ENCODE measurements at regions not wholly inside any gene's neighbourhood (a gene's known extent, or its start where the extent isn't known, plus 50 kb on each side); places are given as distances from the start of the nearest gene placed in this dataset.

GRCh38 chr17:79452706-79453105, 158.1 kb downstream of the RBFOX3 start:
- Histone ChIP-seq H3K36me3 (ENCODE audit: control insufficient read depth, insufficient read depth, low read length) (no peaks in the 10 kb centered on the region), H3K9me3 (replicated peaks; ENCODE audit: control insufficient read depth, low read depth, low read length) (no peaks in the 10 kb centered on the region), H3K4me3 (ENCODE audit: low read length) (no peak overlapping the region), H3K27me3 (ENCODE audit: control insufficient read depth, insufficient read depth, low read length) (peaks cover 9% of the 10 kb centered on the region), H3K4me1 (ENCODE audit: control insufficient read depth, insufficient read depth, low read length) (no peaks in the 10 kb centered on the region), H3K27ac (ENCODE audit: low read length) (no peak overlapping the region)
- DNase-seq = no peak
- 75% methylated on average over 7 of the region's 11 CpGs for WGBS (ENCODE audit: insufficient coverage)

DNA sequence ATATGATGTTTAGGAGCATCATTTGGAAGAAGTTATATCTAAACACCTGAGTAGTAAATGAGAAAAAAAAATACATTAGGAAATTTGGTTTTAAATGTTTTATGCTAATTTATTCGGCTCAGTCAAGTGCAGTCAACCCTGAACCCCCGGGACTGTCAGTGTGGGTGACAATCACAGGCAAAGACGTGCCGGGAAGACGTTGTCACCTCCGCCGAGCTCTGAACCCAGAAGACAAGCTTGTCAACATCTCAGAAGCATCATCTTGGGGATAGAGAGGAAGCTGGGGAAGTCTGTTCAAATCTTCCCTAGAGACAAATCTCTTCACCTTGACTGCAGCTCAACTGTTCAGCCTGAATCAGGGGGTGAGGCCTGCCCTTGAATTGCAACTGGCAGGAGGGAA, 159.7 kb downstream of the RBFOX3 start:
- Histone ChIP-seq H3K36me3 (ENCODE audit: control insufficient read depth, insufficient read depth, low read length) (no peaks in the 10 kb centered on the region), H3K27ac (ENCODE audit: low read length) (no peak overlapping the region), H3K27me3 (ENCODE audit: control insufficient read depth, insufficient read depth, low read length) (peaks cover 12% of the 10 kb centered on the region), H3K4me1 (ENCODE audit: control insufficient read depth, insufficient read depth, low read length) (no peaks in the 10 kb centered on the region), H3K4me3 (ENCODE audit: low read length) (no peak overlapping the region), H3K9me3 (replicated peaks; ENCODE audit: control insufficient read depth, low read depth, low read length) (no peaks in the 10 kb centered on the region)
- no peak for DNase-seq
- 73% methylated on average over 5 of the region's 7 CpGs for WGBS (ENCODE audit: insufficient coverage)

DNA sequence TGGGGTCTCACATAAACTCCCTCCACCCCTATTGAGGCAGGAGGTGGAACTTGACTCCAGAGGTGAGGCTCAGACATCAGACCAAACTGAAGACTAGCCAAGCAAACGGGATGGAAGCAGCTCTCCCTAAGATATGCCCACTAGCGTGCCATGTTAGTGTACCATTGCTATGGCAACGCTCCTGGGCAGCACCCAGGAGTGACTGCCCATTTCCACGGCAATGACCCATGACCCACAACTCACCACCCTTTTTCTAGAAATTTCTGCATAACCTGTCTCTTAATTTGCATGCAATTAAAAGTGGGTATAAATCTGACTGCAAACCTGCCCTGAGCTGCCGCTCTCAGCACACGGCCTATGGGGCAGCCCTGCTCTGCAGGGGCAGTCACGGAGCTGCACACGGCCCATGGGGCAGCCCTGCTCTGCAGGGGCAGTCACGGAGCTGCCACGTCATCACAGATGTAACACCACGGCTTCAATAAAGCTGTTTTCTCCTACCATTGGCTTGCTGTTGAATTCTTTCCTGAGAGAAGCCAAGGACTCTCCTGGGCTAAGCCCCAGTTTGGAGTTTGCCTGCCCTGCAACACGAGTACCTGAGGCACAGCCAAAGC, 164.3 kb downstream of the RBFOX3 start:
- no peak overlapping the region for H3K4me3 ChIP-seq (ENCODE audit: low read length)
- no peak overlapping the region for H3K27ac ChIP-seq (ENCODE audit: low read length)
- DNase-seq = no peak
- H3K4me1 ChIP-seq (ENCODE audit: control insufficient read depth, insufficient read depth, low read length) = peaks cover 12% of the 10 kb centered on the region
- H3K9me3 ChIP-seq (replicated peaks; ENCODE audit: control insufficient read depth, low read depth, low read length) = no peaks in the 10 kb centered on the region
- 65% methylated on average over 10 of the region's 12 CpGs for WGBS (ENCODE audit: insufficient coverage)
- H3K27me3 ChIP-seq (ENCODE audit: control insufficient read depth, insufficient read depth, low read length) = peaks cover 10% of the 10 kb centered on the region
- no peaks in the 10 kb centered on the region for H3K36me3 ChIP-seq (ENCODE audit: control insufficient read depth, insufficient read depth, low read length)

- WGBS (ENCODE audit: insufficient coverage) = 56% methylated on average over 4 of the region's 4 CpGs
- Histone ChIP-seq H3K4me3 (ENCODE audit: low read length) (no peak overlapping the region), H3K4me1 (ENCODE audit: control insufficient read depth, insufficient read depth, low read length) (peaks cover 21% of the 10 kb centered on the region), H3K27ac (ENCODE audit: low read length) (no peak overlapping the region), H3K27me3 (ENCODE audit: control insufficient read depth, insufficient read depth, low read length) (peaks cover 10% of the 10 kb centered on the region), H3K9me3 (replicated peaks; ENCODE audit: control insufficient read depth, low read depth, low read length) (no peaks in the 10 kb centered on the region), H3K36me3 (ENCODE audit: control insufficient read depth, insufficient read depth, low read length) (no peaks in the 10 kb centered on the region)
- DNase-seq = peak; percentile 17
Observed at GRCh38 chr17:79444198-79444597, 166.7 kb downstream of the RBFOX3 start.

GRCh38 chr17:79443026-79443425, 167.8 kb downstream of the RBFOX3 start:
- no peak overlapping the region for H3K27ac ChIP-seq (ENCODE audit: low read length)
- H3K9me3 ChIP-seq (replicated peaks; ENCODE audit: control insufficient read depth, low read depth, low read length) = no peaks in the 10 kb centered on the region
- WGBS (ENCODE audit: insufficient coverage) = 79% methylated on average over 9 of the region's 10 CpGs
- H3K4me3 ChIP-seq (ENCODE audit: low read length) = no peak overlapping the region
- DNase-seq = no peak
- H3K27me3 ChIP-seq (ENCODE audit: control insufficient read depth, insufficient read depth, low read length) = peaks cover 18% of the 10 kb centered on the region
- no peaks in the 10 kb centered on the region for H3K36me3 ChIP-seq (ENCODE audit: control insufficient read depth, insufficient read depth, low read length)
- peaks cover 25% of the 10 kb centered on the region for H3K4me1 ChIP-seq (ENCODE audit: control insufficient read depth, insufficient read depth, low read length)

DNA sequence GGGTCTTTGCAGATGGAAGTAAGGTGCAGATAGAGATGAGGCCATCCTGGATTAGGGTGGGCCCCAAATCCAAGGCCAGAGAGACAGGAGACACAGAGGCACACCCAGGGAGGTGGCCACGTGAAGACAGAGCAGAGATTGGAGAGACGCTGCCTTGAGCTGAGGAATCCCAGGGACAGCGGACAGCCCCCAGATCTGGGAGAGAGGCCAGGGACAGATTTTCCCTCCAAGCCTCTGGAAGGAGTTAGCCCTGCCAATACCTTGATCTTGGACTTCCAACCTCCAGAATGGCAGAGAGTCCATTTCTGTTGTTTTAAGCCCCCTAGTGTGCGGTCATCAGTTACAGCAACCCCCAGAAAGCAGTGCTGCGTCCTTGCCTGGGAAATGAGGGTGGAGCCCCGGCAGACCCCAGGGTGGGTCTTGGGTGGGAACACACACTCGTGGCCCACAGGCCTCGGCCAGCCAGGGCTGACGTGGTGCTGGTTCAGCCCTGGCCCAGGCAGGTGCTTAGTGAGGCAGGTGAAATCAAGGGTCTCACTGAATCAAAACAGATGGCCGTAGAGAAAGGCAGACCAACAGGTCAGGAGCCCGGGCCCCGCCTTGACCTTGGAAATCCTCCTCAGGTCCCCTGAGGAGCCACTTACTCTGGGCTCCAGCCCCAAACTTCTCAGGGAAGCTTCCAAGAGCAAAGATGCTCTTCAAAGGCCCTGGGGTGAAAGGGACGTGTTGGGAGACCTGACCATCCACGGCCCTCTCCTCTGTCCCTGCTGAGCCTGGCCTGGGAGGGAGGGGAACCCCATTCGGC, 169.3 kb downstream of the RBFOX3 start:
- Histone ChIP-seq H3K27me3 (ENCODE audit: control insufficient read depth, insufficient read depth, low read length) (peaks cover 15% of the 10 kb centered on the region), H3K27ac (ENCODE audit: low read length) (no peak overlapping the region), H3K4me3 (ENCODE audit: low read length) (no peak overlapping the region), H3K9me3 (replicated peaks; ENCODE audit: control insufficient read depth, low read depth, low read length) (no peaks in the 10 kb centered on the region), H3K36me3 (ENCODE audit: control insufficient read depth, insufficient read depth, low read length) (no peaks in the 10 kb centered on the region), H3K4me1 (ENCODE audit: control insufficient read depth, insufficient read depth, low read length) (peaks cover 30% of the 10 kb centered on the region)
- 40% methylated on average over 15 of the region's 15 CpGs for WGBS (ENCODE audit: insufficient coverage)
- DNase-seq = peak; percentile 66

DNA sequence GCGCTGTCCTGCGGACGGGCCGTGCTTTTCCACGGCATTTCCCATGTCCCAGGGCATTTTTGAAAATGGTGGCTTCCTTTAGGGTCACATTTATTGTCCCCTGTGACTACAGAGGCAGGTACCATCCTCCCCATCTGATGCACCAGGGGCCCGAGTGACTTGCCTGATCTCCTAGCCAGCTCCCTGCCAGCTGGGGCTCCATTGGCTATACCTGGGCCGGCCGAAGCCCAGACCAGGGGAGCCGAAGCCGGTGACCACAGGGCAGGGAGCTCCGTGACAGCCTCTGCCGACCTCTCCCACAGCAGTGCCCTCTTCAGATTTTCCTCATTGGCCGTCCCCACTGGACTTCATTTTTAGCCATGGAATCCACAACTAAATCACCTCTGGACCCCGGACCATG, 170.6 kb downstream of the RBFOX3 start:
- H3K4me1 ChIP-seq (ENCODE audit: control insufficient read depth, insufficient read depth, low read length) = peaks cover 37% of the 10 kb centered on the region
- no peak overlapping the region for H3K27ac ChIP-seq (ENCODE audit: low read length)
- H3K36me3 ChIP-seq (ENCODE audit: control insufficient read depth, insufficient read depth, low read length) = no peaks in the 10 kb centered on the region
- H3K4me3 ChIP-seq (ENCODE audit: low read length) = no peak overlapping the region
- no peaks in the 10 kb centered on the region for H3K9me3 ChIP-seq (replicated peaks; ENCODE audit: control insufficient read depth, low read depth, low read length)
- H3K27me3 ChIP-seq (ENCODE audit: control insufficient read depth, insufficient read depth, low read length) = peaks cover 17% of the 10 kb centered on the region
- WGBS (ENCODE audit: insufficient coverage) = 84% methylated on average over 14 of the region's 14 CpGs
- no peak for DNase-seq

DNA sequence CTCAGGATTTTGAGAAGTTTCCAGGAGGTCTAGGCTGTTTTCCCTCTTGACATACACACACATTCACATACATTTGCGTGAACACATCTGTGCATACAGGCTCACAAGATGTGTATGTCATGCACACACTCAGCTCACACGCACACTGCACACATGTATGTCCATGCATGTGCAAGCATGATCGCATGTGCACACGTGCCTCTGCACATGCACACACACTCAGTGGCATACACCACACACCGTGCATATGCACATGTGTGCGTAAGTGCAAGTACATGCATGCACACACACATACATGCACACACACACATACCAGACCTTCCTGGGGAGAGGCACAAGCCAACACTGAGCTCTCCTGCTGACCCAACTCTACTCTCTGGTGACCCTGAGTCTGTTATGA, 171.4 kb downstream of the RBFOX3 start:
- H3K27ac ChIP-seq (ENCODE audit: low read length) = no peak overlapping the region
- H3K36me3 ChIP-seq (ENCODE audit: control insufficient read depth, insufficient read depth, low read length) = no peaks in the 10 kb centered on the region
- peaks cover 37% of the 10 kb centered on the region for H3K4me1 ChIP-seq (ENCODE audit: control insufficient read depth, insufficient read depth, low read length)
- 77% methylated on average over 4 of the region's 6 CpGs for WGBS (ENCODE audit: insufficient coverage)
- no peak overlapping the region for H3K4me3 ChIP-seq (ENCODE audit: low read length)
- H3K27me3 ChIP-seq (ENCODE audit: control insufficient read depth, insufficient read depth, low read length) = peaks cover 19% of the 10 kb centered on the region
- DNase-seq = no peak
- H3K9me3 ChIP-seq (replicated peaks; ENCODE audit: control insufficient read depth, low read depth, low read length) = no peaks in the 10 kb centered on the region

DNA sequence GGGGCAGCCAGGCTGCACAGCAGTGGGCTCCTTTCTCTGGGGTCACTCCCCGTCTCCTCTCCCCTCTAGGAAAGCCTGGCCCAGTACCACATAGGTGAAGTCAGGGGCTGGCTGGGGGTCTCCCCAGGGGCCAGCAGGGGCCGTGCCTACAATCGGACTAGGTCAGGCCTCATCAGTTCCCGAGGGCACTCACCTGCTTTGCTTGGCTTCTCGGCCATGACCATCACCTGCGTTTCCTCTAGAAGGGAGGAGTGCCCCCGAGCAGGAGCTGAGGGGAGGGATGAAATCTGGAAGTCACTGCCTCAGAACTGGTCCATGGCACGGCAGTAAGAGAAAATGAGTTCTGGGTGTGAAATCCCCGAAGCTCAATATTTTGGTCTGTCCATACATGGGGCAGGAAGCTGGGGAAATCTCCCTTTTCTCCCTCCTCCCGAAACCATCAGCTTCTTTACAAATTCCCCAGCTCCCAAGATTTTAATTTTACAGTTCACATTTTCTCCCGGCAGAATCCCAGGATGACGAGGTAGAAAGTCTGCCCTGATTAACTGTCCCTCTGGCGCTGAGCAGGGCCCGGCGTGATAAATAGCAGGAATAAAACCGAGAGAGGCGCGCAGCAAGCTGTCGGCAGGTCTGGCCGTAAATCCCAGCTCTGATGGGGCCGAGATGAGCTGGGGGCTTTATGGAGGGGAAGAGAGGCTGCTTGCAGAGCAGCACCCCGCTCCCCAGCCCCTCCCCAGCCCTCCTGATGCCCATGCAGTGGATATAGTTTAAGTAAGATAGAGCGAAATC, 172.1 kb downstream of the RBFOX3 start:
- H3K4me1 ChIP-seq (ENCODE audit: control insufficient read depth, insufficient read depth, low read length) = peaks cover 30% of the 10 kb centered on the region
- H3K9me3 ChIP-seq (replicated peaks; ENCODE audit: control insufficient read depth, low read depth, low read length) = no peaks in the 10 kb centered on the region
- H3K27ac ChIP-seq (ENCODE audit: low read length) = no peak overlapping the region
- H3K27me3 ChIP-seq (ENCODE audit: control insufficient read depth, insufficient read depth, low read length) = peaks cover 21% of the 10 kb centered on the region
- WGBS (ENCODE audit: insufficient coverage) = 31% methylated on average over 11 of the region's 23 CpGs
- no peaks in the 10 kb centered on the region for H3K36me3 ChIP-seq (ENCODE audit: control insufficient read depth, insufficient read depth, low read length)
- H3K4me3 ChIP-seq (ENCODE audit: low read length) = no peak overlapping the region
- DNase-seq = no peak

- Histone ChIP-seq H3K36me3 (ENCODE audit: control insufficient read depth, insufficient read depth, low read length) (no peaks in the 10 kb centered on the region), H3K27ac (ENCODE audit: low read length) (no peak overlapping the region), H3K9me3 (replicated peaks; ENCODE audit: control insufficient read depth, low read depth, low read length) (no peaks in the 10 kb centered on the region), H3K27me3 (ENCODE audit: control insufficient read depth, insufficient read depth, low read length) (peaks cover 21% of the 10 kb centered on the region), H3K4me3 (ENCODE audit: low read length) (no peak overlapping the region), H3K4me1 (ENCODE audit: control insufficient read depth, insufficient read depth, low read length) (peaks cover 28% of the 10 kb centered on the region)
- WGBS (ENCODE audit: insufficient coverage) = 41% methylated on average over 4 of the region's 4 CpGs
- DNase-seq = no peak
Observed at GRCh38 chr17:79438058-79438457, 172.8 kb downstream of the RBFOX3 start.

All from muscle of leg (tissue), 3 donors.